ENCODE measurements at regions not wholly inside any gene's neighbourhood (a gene's known extent, or its start where the extent isn't known, plus 50 kb on each side); places are given as distances from the start of the nearest gene placed in this dataset.

- 73 to 92% (median 79%) methylated on average over 1 of the region's 1 CpG for WGBS, 5 donors
- Histone ChIP-seq H3K36me3 (no peaks in the 10 kb centered on the region), H3K4me3 (no peak overlapping the region), H3K4me1 (no peaks in the 10 kb centered on the region), H3K27ac (no peak overlapping the region), H3K9me3 (no peaks in the 10 kb centered on the region), H3K27me3 (replicated peaks in 1 of 7) (peaks cover 0 to 31% (median 0%) of the 10 kb centered on the region in 7 donors)
- TF ChIP-seq POLR2A (IDR thresholded peaks at IDR 0.05) (no peak), POLR2AphosphoS5 (IDR thresholded peaks at IDR 0.05) (no peak), CTCF (IDR thresholded peaks at IDR 0.05 in 8 of 11, conservative IDR thresholded peaks at IDR 0.05 in 3 of 11) (no peak)
- intact Hi-C loops (cut with DNase I; ENCODE audit: low total_unique reads), result no loop called here
- no peak for DNase-seq
Observed at GRCh38 chr11:133749841-133750240, 95.5 kb downstream of the SPATA19 start.

- no peak overlapping the region for H3K27ac ChIP-seq
- H3K4me3 ChIP-seq, result no peak overlapping the region
- 74 to 77% (median 75%) methylated on average over 13 of the region's 13 CpGs for WGBS, 5 donors
- intact Hi-C loops (cut with DNase I; ENCODE audit: low total_unique reads), result no loop called here
- H3K4me1 ChIP-seq, result no peaks in the 10 kb centered on the region
- H3K36me3 ChIP-seq, result no peaks in the 10 kb centered on the region
- H3K27me3 ChIP-seq (replicated peaks in 1 of 7), result peaks cover 0 to 38% (median 0%) of the 10 kb centered on the region in 7 donors
- no peaks in the 10 kb centered on the region for H3K9me3 ChIP-seq
- TF ChIP-seq POLR2AphosphoS5 (IDR thresholded peaks at IDR 0.05) (no peak), POLR2A (IDR thresholded peaks at IDR 0.05) (no peak), CTCF (IDR thresholded peaks at IDR 0.05 in 8 of 11, conservative IDR thresholded peaks at IDR 0.05 in 3 of 11) (no peak)
- no peak for DNase-seq
Observed at GRCh38 chr11:133747409-133747808, 97.9 kb downstream of the SPATA19 start.

- no peak for DNase-seq
- no peak overlapping the region for H3K27ac ChIP-seq
- no peaks in the 10 kb centered on the region for H3K9me3 ChIP-seq
- no peak overlapping the region for H3K4me3 ChIP-seq
- 47 to 51% (median 50%) methylated on average over 16 to 18 of the region's 18 CpGs for WGBS, 5 donors
- intact Hi-C loops (cut with DNase I; ENCODE audit: low total_unique reads), result no loop called here
- no peak for TF ChIP-seq POLR2AphosphoS5 (IDR thresholded peaks at IDR 0.05)
- no peak for TF ChIP-seq CTCF (IDR thresholded peaks at IDR 0.05 in 8 of 11, conservative IDR thresholded peaks at IDR 0.05 in 3 of 11)
- TF ChIP-seq POLR2A (IDR thresholded peaks at IDR 0.05), result no peak
- H3K4me1 ChIP-seq, result no peaks in the 10 kb centered on the region
- no peaks in the 10 kb centered on the region for H3K36me3 ChIP-seq
- peaks cover 0 to 38% (median 0%) of the 10 kb centered on the region in 7 donors for H3K27me3 ChIP-seq (replicated peaks in 1 of 7)
Observed at GRCh38 chr11:133746663-133747306, 98.5 kb downstream of the SPATA19 start.

GRCh38 chr11:133745791-133746190, 99.5 kb downstream of the SPATA19 start:
- H3K4me1 ChIP-seq, result no peaks in the 10 kb centered on the region
- no peak for DNase-seq
- H3K9me3 ChIP-seq, result no peaks in the 10 kb centered on the region
- H3K27ac ChIP-seq, result no peak overlapping the region
- 72 to 78% (median 75%) methylated on average over 4 of the region's 4 CpGs for WGBS, 5 donors
- H3K4me3 ChIP-seq, result no peak overlapping the region
- no peaks in the 10 kb centered on the region for H3K36me3 ChIP-seq
- intact Hi-C loops (cut with DNase I; ENCODE audit: low total_unique reads), result no loop called here
- no peak for TF ChIP-seq POLR2AphosphoS5 (IDR thresholded peaks at IDR 0.05)
- TF ChIP-seq POLR2A (IDR thresholded peaks at IDR 0.05), result no peak
- no peak for TF ChIP-seq CTCF (IDR thresholded peaks at IDR 0.05 in 8 of 11, conservative IDR thresholded peaks at IDR 0.05 in 3 of 11)
- H3K27me3 ChIP-seq (replicated peaks in 1 of 7), result peaks cover 0 to 38% (median 0%) of the 10 kb centered on the region in 7 donors
